BJ (cell line): ENCODE measurements at regions not wholly inside any gene's neighbourhood (a gene's known extent, or its start where the extent isn't known, plus 50 kb on each side); places are given as distances from the start of the nearest gene placed in this dataset.

Experiments used
- CTCF ChIA-PET: fragments of 350-600 bp; formaldehyde crosslinking; extraction: SDS; loops from one replicate; lab custom pipeline; 2021; ENCODE audit warnings: antibody characterized with exemption, inconsistent platforms; lab: Yijun Ruan, JAX
- POLR2A ChIA-PET: fragments of 300-600 bp; sonication (Branson Sonifier 250); formaldehyde crosslinking; extraction: SDS; loops from one replicate; lab custom pipeline; 2021; ENCODE audit warnings: antibody characterized with exemption; lab: Charles Lee
- DNase-seq: peaks from one replicate; pipeline ENCODE4 v3.0.0-alpha.2; 2011; ENCODE audit warnings: low read depth
- H3K27me3 ChIP-seq: 2 replicates; pipeline ENCODE4 v1.6.0; 2011; ENCODE audit warnings: low read length; ENCODE audit not compliant: control insufficient read depth, insufficient read depth
- H3K36me3 ChIP-seq: 2 replicates; pipeline ENCODE4 v1.5.1; 2011; ENCODE audit warnings: low read length; ENCODE audit not compliant: control insufficient read depth, insufficient read depth
- H3K4me3 ChIP-seq: 2 replicates; pipeline ENCODE4 v1.5.1; 2011; ENCODE audit warnings: low read depth, mild to moderate bottlenecking, control low read depth, low read length
- TF ChIP-seq, protein P1 (sequence below): IDR thresholded peaks from 2 replicates; pipeline ENCODE4 v1.5.1; 2011; ENCODE audit warnings: low read depth, mild to moderate bottlenecking, control low read depth, inconsistent platforms, low read length, moderate library complexity; ENCODE audit not compliant: insufficient read depth

DNA sequence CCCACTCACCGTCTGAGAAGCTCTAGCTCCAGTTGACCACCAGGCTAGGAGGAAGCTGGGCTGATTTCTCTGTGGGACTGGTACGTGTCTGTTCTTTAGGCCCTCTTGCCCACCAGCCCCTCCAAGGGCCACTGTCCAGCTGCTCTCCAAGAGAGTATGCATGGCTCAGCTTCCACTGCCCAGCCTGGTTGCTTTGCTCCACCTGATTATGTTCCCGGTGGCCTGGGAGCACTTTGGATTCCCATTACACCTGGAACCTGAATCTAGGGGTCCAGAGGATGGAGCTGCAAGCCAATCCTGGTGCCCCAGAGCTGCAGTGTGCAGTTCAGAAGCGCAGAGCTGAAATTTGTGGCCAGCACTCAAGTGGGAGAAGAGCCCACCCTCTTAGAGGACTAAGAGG lies 402.1 kb upstream of the CNTN6 start:
- ChIA-PET POLR2A (no interaction called here), CTCF (interaction anchor here (0.6 kb wide), 1 partner anchor 354 kb away, joined by 3 read pairs; no protein-coding TSS in a partner anchor)
- Histone ChIP-seq H3K36me3 (no peaks in the 10 kb centered on the region), H3K27me3 (no peaks in the 10 kb centered on the region), H3K4me3 (no peak overlapping the region)
- no peak for DNase-seq
- TF ChIP-seq, protein P1, sequence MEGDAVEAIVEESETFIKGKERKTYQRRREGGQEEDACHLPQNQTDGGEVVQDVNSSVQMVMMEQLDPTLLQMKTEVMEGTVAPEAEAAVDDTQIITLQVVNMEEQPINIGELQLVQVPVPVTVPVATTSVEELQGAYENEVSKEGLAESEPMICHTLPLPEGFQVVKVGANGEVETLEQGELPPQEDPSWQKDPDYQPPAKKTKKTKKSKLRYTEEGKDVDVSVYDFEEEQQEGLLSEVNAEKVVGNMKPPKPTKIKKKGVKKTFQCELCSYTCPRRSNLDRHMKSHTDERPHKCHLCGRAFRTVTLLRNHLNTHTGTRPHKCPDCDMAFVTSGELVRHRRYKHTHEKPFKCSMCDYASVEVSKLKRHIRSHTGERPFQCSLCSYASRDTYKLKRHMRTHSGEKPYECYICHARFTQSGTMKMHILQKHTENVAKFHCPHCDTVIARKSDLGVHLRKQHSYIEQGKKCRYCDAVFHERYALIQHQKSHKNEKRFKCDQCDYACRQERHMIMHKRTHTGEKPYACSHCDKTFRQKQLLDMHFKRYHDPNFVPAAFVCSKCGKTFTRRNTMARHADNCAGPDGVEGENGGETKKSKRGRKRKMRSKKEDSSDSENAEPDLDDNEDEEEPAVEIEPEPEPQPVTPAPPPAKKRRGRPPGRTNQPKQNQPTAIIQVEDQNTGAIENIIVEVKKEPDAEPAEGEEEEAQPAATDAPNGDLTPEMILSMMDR: no peak

DNA sequence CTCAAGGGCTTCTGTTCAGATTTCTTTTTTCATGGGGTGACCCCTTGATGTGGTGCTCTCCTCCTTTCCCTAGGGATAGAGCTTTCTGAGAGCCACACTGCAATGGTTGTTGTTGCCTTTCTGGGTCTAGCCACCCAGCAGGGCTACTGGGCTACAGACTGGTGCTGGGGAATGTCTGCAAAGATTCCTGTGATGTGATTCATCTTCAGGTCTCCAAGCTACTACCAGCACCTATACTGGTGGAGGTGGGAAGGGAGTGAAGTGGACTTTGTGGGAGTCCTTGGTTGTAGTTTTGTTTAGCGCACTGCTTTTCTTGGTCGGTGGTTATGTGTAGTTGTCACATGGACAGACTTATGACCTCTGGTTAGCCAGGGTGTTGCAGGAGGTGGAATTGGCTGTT lies 392.3 kb upstream of the CNTN6 start:
- Histone ChIP-seq H3K4me3 (no peak overlapping the region), H3K36me3 (no peaks in the 10 kb centered on the region), H3K27me3 (no peaks in the 10 kb centered on the region)
- TF ChIP-seq, protein P1: no peak
- POLR2A ChIA-PET: no interaction called here
- CTCF ChIA-PET: no interaction called here
- no peak for DNase-seq

DNA sequence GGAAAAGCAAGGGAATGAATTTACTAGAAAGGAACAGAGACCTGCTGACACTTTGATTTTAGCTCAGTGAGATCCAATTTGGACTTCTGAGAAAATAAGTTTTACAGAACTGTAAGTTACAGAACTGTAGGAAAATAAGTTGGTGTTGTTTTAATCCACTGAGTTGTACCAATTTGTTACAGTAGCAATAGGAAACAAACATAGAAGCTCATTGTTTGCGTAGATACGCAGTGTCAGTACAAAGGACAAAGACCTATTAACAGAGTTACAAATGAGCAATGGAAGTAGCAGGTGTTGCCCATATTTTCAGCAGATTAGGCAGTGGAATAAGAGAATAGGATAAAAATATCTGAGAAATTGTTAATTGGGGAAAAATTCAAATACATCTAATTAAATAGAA lies 385.8 kb upstream of the CNTN6 start:
- ChIA-PET CTCF (no interaction called here), POLR2A (no interaction called here)

DNA sequence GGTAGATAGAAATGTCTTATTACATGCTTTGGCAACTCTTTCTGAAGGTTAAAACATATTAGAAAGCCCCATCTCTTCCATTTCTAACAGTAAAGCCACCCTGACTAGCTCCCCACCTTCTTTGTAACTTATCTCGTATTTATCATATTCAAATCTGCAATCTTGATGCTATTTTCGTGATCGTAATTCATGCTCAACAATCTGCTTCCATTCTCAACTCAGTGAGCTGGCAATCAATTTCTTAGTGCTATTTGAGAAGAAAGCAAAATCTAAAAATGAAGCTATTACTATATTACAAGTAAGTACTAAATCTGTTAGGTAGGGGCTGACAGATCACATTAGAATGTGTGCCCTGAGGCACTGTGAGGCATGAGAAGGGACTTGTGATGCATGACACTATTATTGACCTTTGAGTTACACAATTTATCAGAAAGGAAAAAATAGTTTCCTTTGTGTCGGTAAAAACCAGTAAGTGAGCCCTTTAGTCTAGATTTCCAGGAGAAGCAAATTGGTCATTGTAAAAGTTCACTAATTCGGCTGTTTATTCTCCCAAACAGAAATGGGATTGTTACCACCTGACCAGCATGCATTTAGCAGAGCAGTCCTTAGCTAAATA lies 379.7 kb upstream of the CNTN6 start:
- CTCF ChIA-PET: no interaction called here
- TF ChIP-seq, protein P1: no peak

More for the DNA sequence above, 385.8 kb upstream of the CNTN6 start:
- Histone ChIP-seq H3K4me3 (no peak overlapping the region), H3K36me3 (no peaks in the 10 kb centered on the region), H3K27me3 (no peaks in the 10 kb centered on the region)
- DNase-seq: no peak
- TF ChIP-seq, protein P1: no peak

DNA sequence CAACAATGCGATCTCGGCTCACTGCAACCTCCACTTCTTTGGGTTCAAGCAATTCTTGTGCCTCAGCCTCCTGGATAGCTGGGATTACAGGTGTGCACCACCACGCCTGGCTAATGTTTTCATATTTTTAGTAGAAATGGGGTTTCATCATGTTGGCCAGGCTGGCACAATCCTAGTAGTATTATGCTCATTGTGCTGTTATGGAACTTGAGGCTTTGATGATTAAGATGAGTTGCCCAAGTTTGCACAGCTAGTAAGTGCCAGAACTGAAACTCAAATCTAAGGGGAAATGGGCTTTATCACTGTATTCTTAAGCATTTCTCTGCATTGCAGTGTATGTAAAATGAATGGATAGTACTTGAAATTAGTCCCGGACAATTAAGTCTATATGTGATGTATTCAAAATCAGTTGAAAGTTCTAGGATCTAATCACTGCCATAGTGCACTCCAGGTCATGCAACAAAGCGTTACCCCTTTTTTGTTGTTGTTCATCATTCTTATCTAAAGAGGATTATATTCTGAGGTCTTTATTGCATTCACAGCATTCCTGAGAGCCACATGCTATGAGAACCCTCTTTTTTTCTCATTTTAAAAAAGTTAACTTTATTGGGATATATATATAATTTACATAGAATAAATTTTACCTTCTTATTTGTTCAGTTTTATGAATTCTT lies 378.7 kb upstream of the CNTN6 start:
- no peaks in the 10 kb centered on the region for H3K27me3 ChIP-seq
- no peaks in the 10 kb centered on the region for H3K36me3 ChIP-seq
- ChIA-PET CTCF (no interaction called here), POLR2A (no interaction called here)
- no peak overlapping the region for H3K4me3 ChIP-seq
- no peak for DNase-seq
- TF ChIP-seq, protein P1: no peak

More for the DNA sequence above, 379.7 kb upstream of the CNTN6 start:
- Histone ChIP-seq H3K36me3 (no peaks in the 10 kb centered on the region), H3K27me3 (no peaks in the 10 kb centered on the region), H3K4me3 (no peak overlapping the region)
- no peak for DNase-seq
- POLR2A ChIA-PET: no interaction called here
